Embryonic facial prominence (tissue), 1 donor: ENCODE measurements at regions not wholly inside any gene's neighbourhood (a gene's known extent, or its start where the extent isn't known, plus 50 kb on each side); places are given as distances from the start of the nearest gene placed in this dataset.
"Not testable (repeated sequence)": the region's sequence is repeated elsewhere in the genome, so short reads cannot be mapped to it uniquely, and the experiment has no call there.

Experiments
- DNase-seq: peaks from one replicate; pipeline ENCODE4 v3.0.0-alpha.2; 2016; ENCODE audit errors: extremely low spot score

GRCh38 chr10:71082960-71083715, 129.2 kb upstream of the UNC5B start:
- no peak for DNase-seq

GRCh38 chr10:71083716-71083975, 128.7 kb upstream of the UNC5B start:
- no peak for DNase-seq

GRCh38 chr10:71084061-71084817, 128.1 kb upstream of the UNC5B start:
- no peak for DNase-seq

GRCh38 chr10:71084818-71085126, 127.6 kb upstream of the UNC5B start:
- DNase-seq = no peak

GRCh38 chr10:71085689-71086438, 126.5 kb upstream of the UNC5B start:
- no peak for DNase-seq

- no peak for DNase-seq
These were observed 125.8 kb upstream of the UNC5B start for GRCh38 chr10:71086439-71087080.

- DNase-seq = no peak
These were observed 124.7 kb upstream of the UNC5B start for GRCh38 chr10:71087622-71088021.

GRCh38 chr10:71088054-71088453, 124.3 kb upstream of the UNC5B start:
- DNase-seq = no peak

GRCh38 chr10:71088578-71088977, 123.8 kb upstream of the UNC5B start:
- DNase-seq = not testable (repeated sequence)

- no peak for DNase-seq
These were observed 123.2 kb upstream of the UNC5B start for GRCh38 chr10:71089162-71089561.

- no peak for DNase-seq
These were observed 122.0 kb upstream of the UNC5B start for GRCh38 chr10:71090330-71090729.

- DNase-seq = no peak
These were observed 121.6 kb upstream of the UNC5B start for GRCh38 chr10:71090801-71091200.

GRCh38 chr10:71092812-71093401, 119.5 kb upstream of the UNC5B start:
- no peak for DNase-seq

- no peak for DNase-seq
These were observed 118.8 kb upstream of the UNC5B start for GRCh38 chr10:71093531-71093930.

GRCh38 chr10:71094712-71095390, 117.5 kb upstream of the UNC5B start:
- no peak for DNase-seq

- DNase-seq = no peak
These were observed 112.5 kb upstream of the UNC5B start for GRCh38 chr10:71099731-71100361.

- DNase-seq = no peak
These were observed 108.4 kb upstream of the UNC5B start for GRCh38 chr10:71103961-71104360.

GRCh38 chr10:71106151-71106550, 106.2 kb upstream of the UNC5B start:
- DNase-seq = not testable (repeated sequence)

GRCh38 chr10:71107117-71107516, 105.3 kb upstream of the UNC5B start:
- not testable (repeated sequence) for DNase-seq

- DNase-seq = not testable (repeated sequence)
These were observed 104.3 kb upstream of the UNC5B start for GRCh38 chr10:71108042-71108441.
